ENCODE measurements at regions not wholly inside any gene's neighbourhood (a gene's known extent, or its start where the extent isn't known, plus 50 kb on each side); places are given as distances from the start of the nearest gene placed in this dataset.

DNA sequence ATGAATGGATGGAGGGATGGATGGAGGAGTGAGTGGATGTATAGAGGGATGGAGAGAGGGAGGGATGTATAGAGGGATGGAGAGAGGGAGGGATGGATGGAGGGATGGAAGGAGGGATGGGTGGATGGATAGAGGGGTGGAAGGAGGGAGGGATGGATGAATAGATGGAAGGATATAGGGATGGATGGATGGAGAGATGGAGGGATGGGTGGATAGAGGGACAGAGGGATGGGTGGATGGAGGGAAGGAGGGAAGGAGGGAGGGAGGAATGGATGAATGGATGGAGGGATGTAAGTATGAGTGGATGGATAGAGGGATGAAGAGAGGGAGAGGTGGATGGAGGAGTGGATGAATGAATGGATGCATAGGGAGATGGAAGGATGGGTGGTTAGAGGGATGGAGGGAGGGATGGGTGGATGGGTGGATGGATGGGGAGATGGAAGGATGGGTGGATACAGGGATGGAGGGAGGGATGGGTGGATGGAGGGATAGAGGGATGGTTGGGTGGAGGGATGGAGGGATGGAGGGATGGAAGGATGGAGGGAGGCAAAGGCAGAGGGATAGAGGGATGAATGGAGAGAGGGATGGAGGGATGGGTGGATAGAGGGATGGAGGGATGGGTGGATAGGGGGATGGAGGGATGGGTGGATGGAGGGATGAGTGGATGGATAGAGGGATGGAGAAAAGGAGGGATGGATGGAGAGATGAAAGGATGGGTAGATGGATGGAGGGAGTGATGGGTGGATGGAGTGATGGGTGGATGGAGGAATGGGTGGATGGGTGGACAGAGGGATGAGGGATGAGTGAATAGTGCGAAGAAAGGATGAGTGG, 313.8 kb downstream of the UACA start:
- no peak for TF ChIP-seq EZH2 (IDR thresholded peaks at IDR 0.05)
- no peak for TF ChIP-seq RAD21 (IDR thresholded peaks at IDR 0.05; ENCODE audit: low read depth)
